Fibroblast of lung (primary cell): ENCODE measurements at regions not wholly inside any gene's neighbourhood (a gene's known extent, or its start where the extent isn't known, plus 50 kb on each side); places are given as distances from the start of the nearest gene placed in this dataset.

Experiments used
- DNase-seq, 2 donors: peaks; one replicate each; pipeline versions ENCODE4 v3.0.0 to v3.0.0-alpha.2; 2010; ENCODE audit warnings: low read depth in 2 of 2
- H2AFZ ChIP-seq: 2 replicates; pipeline ENCODE4 v1.5.1; 2012; ENCODE audit warnings: low read length, control low read depth, inconsistent platforms
- H3K27ac ChIP-seq: 2 replicates; pipeline ENCODE4 v1.5.1; 2011; ENCODE audit warnings: low read length, control low read depth; ENCODE audit not compliant: insufficient read depth
- H3K27me3 ChIP-seq: 2 replicates; pipeline ENCODE4 v1.5.1; 2011; ENCODE audit warnings: mild to moderate bottlenecking, low read length; ENCODE audit not compliant: control insufficient read depth, insufficient read depth
- H3K36me3 ChIP-seq: 2 replicates; pipeline ENCODE4 v1.5.1; 2011; ENCODE audit warnings: low read length; ENCODE audit not compliant: control insufficient read depth, insufficient read depth
- H3K4me1 ChIP-seq: 2 replicates; pipeline ENCODE4 v1.5.1; 2011; ENCODE audit warnings: low read length; ENCODE audit not compliant: control insufficient read depth, insufficient read depth; ENCODE audit errors: extremely low read depth
- H3K4me2 ChIP-seq: 2 replicates; pipeline ENCODE4 v1.5.1; 2011; ENCODE audit warnings: low read length, control low read depth; ENCODE audit not compliant: insufficient read depth; ENCODE audit errors: extremely low read depth
- H3K4me3 ChIP-seq, 4 experiments: fragments of 200-600 bp in 1 of 4; sonication (generic) in 1 of 4; replicated peaks in 1 of 4; 2 replicates each; pipeline ENCODE4 v1.5.1; 2011 to 2016; ENCODE audit warnings: low read length in 4 of 4, low read depth in 3 of 4, mild to moderate bottlenecking in 3 of 4, control low read depth in 2 of 4, inconsistent platforms in 1 of 4, mixed read lengths in 1 of 4; ENCODE audit not compliant: insufficient read depth in 1 of 4; ENCODE audit errors: control extremely low read depth in 1 of 4
- H3K79me2 ChIP-seq: 2 replicates; pipeline ENCODE4 v1.5.1; 2012; ENCODE audit warnings: mild to moderate bottlenecking, low read length, inconsistent platforms; ENCODE audit not compliant: control insufficient read depth, insufficient read depth
- H3K9ac ChIP-seq: 2 replicates; pipeline ENCODE4 v1.5.1; 2011; ENCODE audit warnings: mild to moderate bottlenecking, low read length, control low read depth; ENCODE audit not compliant: insufficient read depth
- H3K9me3 ChIP-seq: 2 replicates; pipeline ENCODE4 v1.5.1; 2012; ENCODE audit warnings: low read depth, low read length; ENCODE audit not compliant: control insufficient read depth, insufficient read depth
- H4K20me1 ChIP-seq: 2 replicates; pipeline ENCODE4 v1.5.1; 2011; ENCODE audit warnings: low read length; ENCODE audit not compliant: control insufficient read depth, insufficient read depth; ENCODE audit errors: extremely low read depth
- CTCF ChIP-seq, 2 donors: IDR thresholded peaks in 1 of 2; conservative IDR thresholded peaks in 1 of 2; 1 replicate in 1 of 2; 2 replicates in 1 of 2; pipeline ENCODE4 v1.5.1; 2011 to 2012; ENCODE audit warnings: low read length in 2 of 2, control low read depth in 1 of 2, inconsistent platforms in 1 of 2, low read depth in 1 of 2, mild to moderate bottlenecking in 1 of 2
- EZH2 ChIP-seq: IDR thresholded peaks from 2 replicates; pipeline ENCODE4 v1.5.1; 2012; ENCODE audit warnings: low read length, control low read depth, mild to moderate bottlenecking; ENCODE audit errors: missing control alignments

- Histone ChIP-seq H3K4me2 (no peak overlapping the region), H3K4me3 (no peak overlapping the region), H3K4me1 (no peaks in the 10 kb centered on the region), H3K27ac (no peak overlapping the region), H3K9ac (no peak overlapping the region), H3K79me2 (no peaks in the 10 kb centered on the region), H2AFZ (no peak overlapping the region), H3K36me3 (no peaks in the 10 kb centered on the region), H3K27me3 (no peaks in the 10 kb centered on the region), H3K9me3 (no peaks in the 10 kb centered on the region), H4K20me1 (no peaks in the 10 kb centered on the region)
- TF ChIP-seq CTCF (conservative IDR thresholded peaks at IDR 0.05 in 1 of 2, IDR thresholded peaks at IDR 0.05 in 1 of 2; ENCODE audit: low read depth in 1 of 2, low read length in 2 of 2), result no peak
- no peak for DNase-seq
Observed at GRCh38 chr10:131591936-131592335, 280.4 kb upstream of the TCERG1L start.

- H3K4me3 ChIP-seq, result no peak overlapping the region
- H3K79me2 ChIP-seq, result no peaks in the 10 kb centered on the region
- H3K36me3 ChIP-seq, result no peaks in the 10 kb centered on the region
- no peaks in the 10 kb centered on the region for H3K9me3 ChIP-seq
- no peaks in the 10 kb centered on the region for H3K27me3 ChIP-seq
- no peak overlapping the region for H3K9ac ChIP-seq
- no peak for DNase-seq
- TF ChIP-seq EZH2 (no peak), CTCF (conservative IDR thresholded peaks at IDR 0.05 in 1 of 2, IDR thresholded peaks at IDR 0.05 in 1 of 2; ENCODE audit: low read depth in 1 of 2, low read length in 2 of 2) (no peak)
- H2AFZ ChIP-seq, result no peak overlapping the region
- no peaks in the 10 kb centered on the region for H4K20me1 ChIP-seq
- no peak overlapping the region for H3K4me2 ChIP-seq
- H3K4me1 ChIP-seq, result no peaks in the 10 kb centered on the region
- H3K27ac ChIP-seq, result no peak overlapping the region
Observed at GRCh38 chr10:131609176-131609575, 291.6 kb upstream of the PPP2R2D start.

GRCh38 chr10:131615150-131615549 is 285.7 kb upstream of the PPP2R2D start:
- H3K36me3 ChIP-seq, result no peaks in the 10 kb centered on the region
- no peak overlapping the region for H3K4me2 ChIP-seq
- H4K20me1 ChIP-seq, result no peaks in the 10 kb centered on the region
- TF ChIP-seq EZH2, result no peak
- no peak for TF ChIP-seq CTCF (conservative IDR thresholded peaks at IDR 0.05 in 1 of 2, IDR thresholded peaks at IDR 0.05 in 1 of 2; ENCODE audit: low read depth in 1 of 2, low read length in 2 of 2)
- no peak for DNase-seq
- H3K9me3 ChIP-seq, result no peaks in the 10 kb centered on the region
- no peaks in the 10 kb centered on the region for H3K4me1 ChIP-seq
- no peaks in the 10 kb centered on the region for H3K27me3 ChIP-seq
- no peak overlapping the region for H2AFZ ChIP-seq
- no peaks in the 10 kb centered on the region for H3K79me2 ChIP-seq
- no peak overlapping the region for H3K4me3 ChIP-seq
- no peak overlapping the region for H3K27ac ChIP-seq
- H3K9ac ChIP-seq, result no peak overlapping the region
